Parathyroid adenoma (tissue), 2 donors: ENCODE measurements at regions not wholly inside any gene's neighbourhood (a gene's known extent, or its start where the extent isn't known, plus 50 kb on each side); places are given as distances from the start of the nearest gene placed in this dataset.

ENCODE experiments used
- H2AFZ ChIP-seq: fragments of 300-600 bp; sonication (generic); one replicate; pipeline ENCODE4 v1.7.0; 2017; ENCODE audit warnings: antibody characterized with exemption, mild to moderate bottlenecking
- H3K27ac ChIP-seq: fragments of 300-600 bp; sonication (generic); one replicate; pipeline ENCODE4 v1.7.0; 2017
- H3K27me3 ChIP-seq: fragments of 300-600 bp; sonication (generic); one replicate; pipeline ENCODE4 v1.7.0; 2017; ENCODE audit warnings: low read length; ENCODE audit not compliant: control insufficient read depth, insufficient read depth
- H3K36me3 ChIP-seq: fragments of 300-600 bp; sonication (generic); one replicate; pipeline ENCODE4 v1.7.0; 2017; ENCODE audit warnings: low read length; ENCODE audit not compliant: control insufficient read depth, insufficient read depth
- H3K4me1 ChIP-seq: fragments of 300-600 bp; sonication (generic); one replicate; pipeline ENCODE4 v1.7.0; 2017; ENCODE audit warnings: control low read depth
- H3K4me2 ChIP-seq: fragments of 300-600 bp; sonication (generic); one replicate; pipeline ENCODE4 v1.7.0; 2017; ENCODE audit warnings: low read length
- H3K4me3 ChIP-seq: fragments of 300-600 bp; sonication (generic); one replicate; pipeline ENCODE4 v1.7.0; 2017; ENCODE audit warnings: low read depth, low read length
- H3K79me2 ChIP-seq: fragments of 300-600 bp; sonication (generic); one replicate; pipeline ENCODE4 v1.7.0; 2017; ENCODE audit warnings: control low read depth
- H3K9ac ChIP-seq: fragments of 300-600 bp; sonication (generic); one replicate; pipeline ENCODE4 v1.7.0; 2017; ENCODE audit warnings: mild to moderate bottlenecking
- H3K9me3 ChIP-seq: fragments of 300-600 bp; sonication (generic); one replicate; pipeline ENCODE4 v1.7.0; 2017; ENCODE audit warnings: low read length; ENCODE audit not compliant: control insufficient read depth
- TF ChIP-seq, protein P1 (sequence below): fragments of 300-600 bp; sonication (generic); IDR thresholded peaks from one replicate; pipeline ENCODE4 v1.7.0; 2017; ENCODE audit warnings: antibody characterized with exemption, mild to moderate bottlenecking
- donor health status: primary hyperparathyroidism.

DNA sequence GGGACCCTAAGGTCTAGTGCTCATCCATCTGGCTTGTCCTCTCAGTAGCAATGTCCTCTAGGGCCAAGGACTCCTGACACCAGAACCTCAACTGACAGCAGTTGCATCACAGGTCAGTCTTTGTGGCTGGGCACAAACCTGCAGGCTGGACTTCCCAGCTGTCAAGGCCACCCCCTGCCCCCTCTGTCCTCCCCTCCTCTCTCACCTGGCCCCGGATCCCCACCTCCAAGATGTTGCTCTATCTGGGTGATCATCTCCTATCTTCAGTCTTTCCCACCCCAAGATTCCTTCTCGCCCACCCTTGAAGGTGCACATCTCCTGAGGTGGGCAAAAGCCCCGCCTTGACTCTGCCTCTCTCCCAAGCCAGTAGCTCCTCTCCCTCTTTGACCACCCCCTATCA lies 131.8 kb upstream of the SRSF6 start:
- Histone ChIP-seq H3K36me3 (no peaks in the 10 kb centered on the region), H2AFZ (no peak overlapping the region), H3K4me3 (no peak overlapping the region), H3K27ac (no peak overlapping the region), H3K9ac (no peak overlapping the region), H3K4me2 (no peak overlapping the region), H3K79me2 (no peaks in the 10 kb centered on the region), H3K27me3 (no peaks in the 10 kb centered on the region), H3K4me1 (peaks cover 3% of the 10 kb centered on the region), H3K9me3 (no peaks in the 10 kb centered on the region)
- TF ChIP-seq, protein P1, sequence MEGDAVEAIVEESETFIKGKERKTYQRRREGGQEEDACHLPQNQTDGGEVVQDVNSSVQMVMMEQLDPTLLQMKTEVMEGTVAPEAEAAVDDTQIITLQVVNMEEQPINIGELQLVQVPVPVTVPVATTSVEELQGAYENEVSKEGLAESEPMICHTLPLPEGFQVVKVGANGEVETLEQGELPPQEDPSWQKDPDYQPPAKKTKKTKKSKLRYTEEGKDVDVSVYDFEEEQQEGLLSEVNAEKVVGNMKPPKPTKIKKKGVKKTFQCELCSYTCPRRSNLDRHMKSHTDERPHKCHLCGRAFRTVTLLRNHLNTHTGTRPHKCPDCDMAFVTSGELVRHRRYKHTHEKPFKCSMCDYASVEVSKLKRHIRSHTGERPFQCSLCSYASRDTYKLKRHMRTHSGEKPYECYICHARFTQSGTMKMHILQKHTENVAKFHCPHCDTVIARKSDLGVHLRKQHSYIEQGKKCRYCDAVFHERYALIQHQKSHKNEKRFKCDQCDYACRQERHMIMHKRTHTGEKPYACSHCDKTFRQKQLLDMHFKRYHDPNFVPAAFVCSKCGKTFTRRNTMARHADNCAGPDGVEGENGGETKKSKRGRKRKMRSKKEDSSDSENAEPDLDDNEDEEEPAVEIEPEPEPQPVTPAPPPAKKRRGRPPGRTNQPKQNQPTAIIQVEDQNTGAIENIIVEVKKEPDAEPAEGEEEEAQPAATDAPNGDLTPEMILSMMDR = no peak

DNA sequence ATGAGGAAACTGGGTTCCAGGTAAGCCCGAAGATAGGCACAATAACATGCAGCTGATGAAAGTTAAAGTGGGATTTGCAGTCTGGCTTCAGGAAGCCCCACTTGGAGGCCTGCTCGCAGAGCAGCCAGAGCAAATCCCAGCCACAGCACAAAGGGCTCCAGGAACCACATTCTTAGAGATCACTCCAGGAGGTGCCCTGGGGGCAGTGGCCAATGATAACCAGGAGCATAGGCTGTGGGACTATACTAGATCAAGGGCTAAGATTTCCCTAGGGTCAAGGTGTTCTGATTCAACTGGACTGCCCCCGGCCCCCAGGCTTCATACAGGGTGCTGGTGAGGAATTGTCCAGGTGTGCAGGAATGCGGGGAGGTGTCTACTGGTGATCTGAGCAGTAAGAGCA lies 133.9 kb upstream of the PTPRT start:
- H3K4me3 ChIP-seq = no peak overlapping the region
- H3K27me3 ChIP-seq = no peaks in the 10 kb centered on the region
- H3K4me1 ChIP-seq = peaks cover 13% of the 10 kb centered on the region
- TF ChIP-seq, protein P1 = no peak
- H3K4me2 ChIP-seq = no peak overlapping the region
- H3K27ac ChIP-seq = no peak overlapping the region
- no peaks in the 10 kb centered on the region for H3K79me2 ChIP-seq
- no peaks in the 10 kb centered on the region for H3K9me3 ChIP-seq
- H2AFZ ChIP-seq = no peak overlapping the region
- H3K9ac ChIP-seq = no peak overlapping the region
- H3K36me3 ChIP-seq = no peaks in the 10 kb centered on the region

DNA sequence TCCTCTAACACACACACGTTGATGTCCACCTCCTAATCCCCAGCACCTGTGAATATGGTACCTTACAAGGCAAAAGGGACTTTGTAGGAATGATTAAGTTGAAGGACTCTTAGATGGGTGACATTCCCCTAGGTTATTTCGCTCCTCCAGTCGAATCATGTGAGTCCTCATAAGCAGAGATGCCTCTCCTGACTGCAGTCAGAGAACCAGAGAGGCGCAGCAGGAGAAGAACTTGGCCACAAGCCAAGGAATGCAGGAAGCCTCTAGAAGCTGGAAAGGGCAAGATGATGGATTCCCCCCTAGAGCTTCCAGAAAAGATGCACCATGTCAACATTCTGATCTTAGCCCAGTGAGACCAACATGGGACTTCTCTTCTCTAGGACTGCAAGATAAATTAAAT lies 133.1 kb upstream of the PTPRT start:
- Histone ChIP-seq H3K9me3 (no peaks in the 10 kb centered on the region), H3K9ac (no peak overlapping the region), H3K4me3 (no peak overlapping the region), H3K4me1 (peaks cover 14% of the 10 kb centered on the region), H3K79me2 (no peaks in the 10 kb centered on the region), H3K27me3 (no peaks in the 10 kb centered on the region), H3K4me2 (no peak overlapping the region), H3K27ac (no peak overlapping the region), H3K36me3 (no peaks in the 10 kb centered on the region), H2AFZ (no peak overlapping the region)
- TF ChIP-seq, protein P1 = no peak

DNA sequence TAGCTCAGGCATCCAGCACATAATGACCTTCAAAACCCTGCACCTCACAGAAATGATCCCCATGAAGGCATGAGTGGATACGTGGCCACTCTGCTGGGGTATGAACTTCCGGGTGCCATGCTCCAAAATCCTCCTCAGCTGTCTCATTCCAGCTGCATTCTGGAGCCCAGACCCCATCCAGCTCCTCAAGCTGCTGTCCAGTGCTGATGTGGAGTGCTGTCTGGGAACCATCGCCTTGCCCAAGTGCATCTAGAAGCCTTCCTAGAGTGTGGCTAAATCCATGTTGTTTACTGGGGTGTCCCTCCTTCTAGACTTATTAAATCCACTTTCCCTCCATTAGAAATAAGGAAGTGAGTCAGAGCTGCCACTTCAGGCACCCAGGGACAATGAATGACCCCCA lies 130.8 kb upstream of the PTPRT start:
- no peak overlapping the region for H3K4me3 ChIP-seq
- no peak overlapping the region for H3K27ac ChIP-seq
- H3K9me3 ChIP-seq = no peaks in the 10 kb centered on the region
- H3K36me3 ChIP-seq = no peaks in the 10 kb centered on the region
- H3K27me3 ChIP-seq = no peaks in the 10 kb centered on the region
- TF ChIP-seq, protein P1 = no peak
- H2AFZ ChIP-seq = no peak overlapping the region
- H3K79me2 ChIP-seq = no peaks in the 10 kb centered on the region
- no peak overlapping the region for H3K9ac ChIP-seq
- H3K4me2 ChIP-seq = no peak overlapping the region
- peaks cover 14% of the 10 kb centered on the region for H3K4me1 ChIP-seq

DNA sequence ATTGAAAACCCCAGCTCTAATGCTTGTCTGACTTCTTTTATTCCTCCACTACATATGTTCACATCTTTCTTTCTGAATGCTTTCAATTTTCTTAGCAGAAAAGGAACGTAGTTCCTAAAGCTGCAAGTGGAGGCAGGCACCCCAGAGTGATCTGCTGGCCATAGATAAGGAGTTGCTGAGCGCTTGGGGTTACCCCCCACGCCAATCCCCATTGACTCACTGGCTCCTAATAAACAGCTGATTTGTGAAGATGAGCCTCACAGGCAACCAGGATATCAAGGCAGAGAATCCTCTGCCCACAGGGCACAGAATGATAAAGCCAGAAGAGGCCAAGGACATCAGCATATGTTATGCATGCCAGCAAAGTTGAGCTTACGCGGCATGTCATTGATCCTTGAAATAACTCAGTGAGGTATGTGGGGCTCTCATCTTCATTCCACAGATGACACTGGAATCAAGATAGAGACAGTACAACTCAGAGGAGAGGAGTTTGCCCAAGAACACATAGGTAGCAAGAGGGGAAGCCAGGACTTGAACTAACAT lies 129.1 kb upstream of the PTPRT start:
- H2AFZ ChIP-seq = peak overlapping the region; percentile 5
- no peaks in the 10 kb centered on the region for H3K9me3 ChIP-seq
- H3K4me3 ChIP-seq = no peak overlapping the region
- H3K27me3 ChIP-seq = no peaks in the 10 kb centered on the region
- no peak overlapping the region for H3K4me2 ChIP-seq
- TF ChIP-seq, protein P1 = no peak
- H3K79me2 ChIP-seq = no peaks in the 10 kb centered on the region
- no peaks in the 10 kb centered on the region for H3K36me3 ChIP-seq
- peak overlapping the region; percentile 37 for H3K27ac ChIP-seq
- peaks cover 14% of the 10 kb centered on the region for H3K4me1 ChIP-seq
- H3K9ac ChIP-seq = no peak overlapping the region
